ENCODE measurements at regions not wholly inside any gene's neighbourhood (a gene's known extent, or its start where the extent isn't known, plus 50 kb on each side); places are given as distances from the start of the nearest gene placed in this dataset.

DNA sequence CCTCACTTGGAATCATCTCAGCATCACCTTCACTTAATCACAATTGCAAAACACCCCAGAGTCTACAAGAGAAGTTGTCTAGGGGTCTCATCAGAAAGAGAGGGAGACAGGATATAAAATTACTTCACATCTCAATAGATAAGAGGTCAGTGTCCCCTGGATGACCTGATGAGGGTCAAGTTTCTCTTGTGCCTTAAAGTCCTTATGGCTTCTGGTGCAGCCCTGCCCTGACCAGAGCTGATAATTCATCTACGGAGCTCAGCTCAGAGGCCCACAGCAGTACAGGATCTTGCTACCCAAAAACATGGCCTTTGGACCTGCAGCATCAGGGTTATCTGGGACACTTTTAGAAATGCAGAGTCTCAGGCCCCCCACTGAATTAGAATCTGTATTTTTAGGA lies 111.1 kb upstream of the GLI3 start:
- DNase-seq: no peak

DNA sequence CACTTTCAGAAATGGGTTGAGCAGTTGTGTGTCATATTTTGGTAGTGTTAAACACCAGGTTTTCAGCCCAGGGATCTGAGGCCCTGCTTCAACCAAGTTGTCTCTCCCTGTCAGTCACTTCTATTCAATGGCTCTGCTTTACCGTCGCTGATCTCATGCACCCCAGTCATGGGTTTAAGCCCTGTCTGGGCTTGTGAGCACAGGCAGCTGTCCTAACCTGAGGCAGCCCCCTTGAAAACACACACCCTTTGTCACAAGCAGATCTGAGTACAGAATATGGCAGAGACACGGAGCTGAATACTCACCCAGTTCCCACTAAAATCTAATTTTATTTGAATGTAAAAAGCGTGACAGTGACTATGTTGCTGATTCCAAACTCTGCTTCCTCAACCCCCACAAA lies 110.6 kb upstream of the GLI3 start:
- DNase-seq: no peak

DNA sequence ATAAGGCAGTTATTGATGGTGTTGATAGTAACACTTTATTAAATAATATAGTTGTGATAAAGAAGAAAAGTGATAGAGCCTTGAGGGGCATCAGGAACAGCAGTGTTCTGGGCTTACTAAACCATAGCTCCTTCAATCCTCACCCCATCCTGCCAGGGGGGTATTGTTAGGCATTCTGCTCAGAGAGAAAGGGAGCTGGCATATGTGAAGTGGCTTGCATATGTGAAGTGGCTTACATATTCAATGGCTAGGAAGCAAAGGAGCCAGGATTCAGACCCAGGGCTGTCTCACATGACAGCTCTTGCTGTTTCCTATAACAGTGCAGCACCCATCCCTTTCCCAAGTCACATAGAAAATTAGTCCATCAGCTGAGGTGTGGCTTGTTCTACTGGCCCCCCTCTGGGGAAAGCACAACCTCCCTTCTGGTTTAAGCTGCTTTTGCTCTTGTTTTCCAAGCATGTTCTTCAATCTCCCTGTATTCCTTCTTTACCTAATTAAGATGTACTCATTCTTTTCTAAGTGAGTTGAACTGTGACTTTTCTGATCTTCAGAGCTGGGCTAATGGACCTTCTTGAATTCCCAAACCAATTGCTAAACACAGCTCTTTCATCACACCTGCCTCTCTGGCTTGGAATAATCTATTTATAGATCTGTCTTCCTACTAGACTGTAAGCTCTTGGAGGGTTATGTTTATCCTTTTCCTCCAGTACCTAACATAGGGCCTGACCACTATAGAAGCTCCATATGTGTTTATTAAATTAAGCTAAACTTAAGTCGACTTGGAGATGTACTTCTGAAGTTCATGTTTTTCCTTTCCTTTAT lies 108.7 kb upstream of the GLI3 start:
- no peak for DNase-seq

GRCh38 chr7:42344198-42344755 lies 107.3 kb upstream of the GLI3 start:
- DNase-seq: no peak

GRCh38 chr7:42342381-42342780 lies 105.4 kb upstream of the GLI3 start:
- no peak for DNase-seq

- DNase-seq: no peak
Observed at GRCh38 chr7:42340436-42340835, 103.4 kb upstream of the GLI3 start.

GRCh38 chr7:42338916-42339540 lies 102.0 kb upstream of the GLI3 start:
- no peak for DNase-seq

DNA sequence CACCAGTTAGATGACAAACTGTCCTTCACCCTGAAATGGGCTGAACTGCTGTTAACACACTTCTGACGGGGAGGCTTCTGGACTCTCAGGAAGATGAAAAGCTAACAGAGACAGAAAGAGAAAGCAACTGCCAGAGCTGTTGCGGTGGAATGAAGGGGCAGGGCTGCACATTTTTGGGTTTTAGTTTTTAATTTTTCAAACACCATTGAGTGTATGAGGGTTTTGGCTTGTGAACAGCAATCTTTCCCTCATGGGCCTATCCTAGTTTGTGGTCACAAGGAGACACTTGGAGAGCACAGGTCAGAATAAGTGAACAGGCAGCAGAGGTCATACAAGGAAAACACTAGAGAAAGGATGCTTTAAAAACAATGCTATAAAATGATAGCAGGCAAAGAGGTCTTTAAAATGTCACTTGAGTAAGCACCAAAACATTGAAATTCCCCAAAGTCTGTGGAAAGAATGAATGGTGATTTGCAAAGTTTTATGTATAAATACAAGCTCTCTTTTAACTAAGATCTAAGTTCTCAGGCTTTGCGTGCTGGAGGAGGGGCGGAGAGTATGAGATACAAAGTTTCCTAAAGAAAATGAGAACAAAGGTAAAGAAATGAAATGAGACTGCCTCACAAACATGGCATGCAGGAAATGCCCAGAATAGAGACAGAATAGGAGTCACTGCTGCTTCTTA lies 101.4 kb upstream of the GLI3 start:
- DNase-seq: no peak

DNA sequence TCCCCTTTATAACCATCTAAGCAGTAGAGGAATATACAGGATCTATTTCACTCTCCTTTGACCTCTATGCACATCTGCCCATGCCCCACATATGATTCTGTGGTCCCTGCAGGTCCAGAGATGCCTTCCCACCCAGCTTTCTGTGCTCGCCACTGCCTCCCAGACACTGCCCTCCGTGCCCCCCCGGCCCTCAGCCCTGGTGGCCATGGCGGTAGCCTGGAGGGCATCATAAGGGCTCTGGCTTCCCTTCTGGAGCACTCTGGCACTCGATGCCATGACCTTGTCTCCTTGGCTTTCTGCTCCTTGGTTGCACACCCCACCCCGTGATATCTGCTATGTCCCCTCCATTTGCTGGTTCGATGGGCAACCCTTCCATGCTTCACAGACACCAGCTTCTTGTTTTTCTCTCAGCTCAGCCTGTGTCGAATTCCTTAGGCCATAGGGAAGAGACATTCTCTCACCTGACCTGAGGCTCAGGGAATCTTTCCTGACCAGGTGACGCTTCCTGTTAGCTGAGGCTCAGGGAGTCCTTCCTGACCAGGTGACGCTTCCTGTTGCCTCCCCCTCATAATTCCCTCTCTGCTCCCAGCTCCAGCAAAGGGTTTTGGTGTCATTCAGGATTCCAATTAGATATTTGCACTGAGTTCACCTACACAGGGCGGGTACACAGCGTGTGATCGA lies 100.4 kb upstream of the GLI3 start:
- DNase-seq: no peak

- no peak for DNase-seq
Observed at GRCh38 chr7:42332605-42333222, 95.7 kb upstream of the GLI3 start.

DNA sequence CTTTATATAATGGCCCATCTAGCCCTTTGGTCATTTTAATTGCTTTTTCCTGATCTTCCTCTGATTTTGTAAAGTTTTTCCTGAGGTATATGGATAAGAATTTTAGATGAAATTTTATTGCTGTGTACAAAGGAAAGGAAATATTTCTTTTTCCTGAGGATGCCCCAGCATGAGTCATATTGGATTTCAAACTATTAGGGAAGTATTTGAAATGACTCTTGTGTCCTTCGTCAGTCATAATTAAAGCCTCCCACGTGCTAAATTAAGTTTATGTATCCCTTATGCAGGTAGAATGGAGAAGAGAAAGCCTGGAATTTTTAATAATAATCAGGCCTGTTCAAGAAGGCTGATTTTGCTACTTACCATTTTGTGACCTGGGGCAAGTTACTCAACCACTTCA lies 82.6 kb upstream of the GLI3 start:
- DNase-seq: no peak

- DNase-seq: no peak
Observed at GRCh38 chr7:42315631-42316030, 78.6 kb upstream of the GLI3 start.

DNA sequence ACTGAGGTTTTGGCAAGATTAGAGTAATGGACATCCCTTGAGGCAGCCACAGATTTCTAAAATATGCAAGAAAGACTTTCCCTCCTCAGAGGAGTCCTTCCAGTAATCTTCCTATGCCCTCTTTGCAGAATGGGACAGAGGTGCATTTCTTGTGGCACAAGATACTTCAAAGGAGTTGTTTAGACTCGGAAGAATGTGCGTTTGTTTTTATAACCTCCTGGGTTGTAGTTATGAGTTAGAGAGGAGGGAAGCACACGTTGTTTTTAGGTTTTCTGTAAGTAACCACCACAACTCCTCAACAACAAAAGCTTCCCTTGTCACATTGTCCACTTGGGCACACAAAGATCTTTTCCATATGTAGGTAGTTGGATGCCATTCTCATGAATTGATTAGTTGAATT lies 78.1 kb upstream of the GLI3 start:
- no peak for DNase-seq

GRCh38 chr7:42314696-42315095 lies 77.7 kb upstream of the GLI3 start:
- no peak for DNase-seq

DNA sequence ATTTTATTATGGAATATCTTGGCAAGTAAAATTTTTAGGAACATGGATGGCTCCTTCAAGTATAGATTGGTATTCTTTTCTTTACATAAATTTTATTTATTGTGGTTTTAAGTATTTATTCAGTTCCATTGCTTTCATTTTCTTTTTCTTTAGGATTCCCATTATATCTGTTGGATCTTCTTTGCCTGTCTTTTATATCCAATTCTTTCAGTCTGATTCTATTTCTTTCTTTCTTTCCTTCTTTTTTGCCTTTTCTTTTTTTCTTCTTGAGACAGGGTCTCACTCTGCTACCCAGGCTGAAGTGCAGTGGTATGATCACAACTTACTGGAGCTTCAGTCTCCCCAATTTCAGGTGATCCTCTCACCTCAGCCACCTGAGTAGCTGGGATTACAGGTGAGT lies 74.2 kb upstream of the GLI3 start:
- DNase-seq: no peak

DNA sequence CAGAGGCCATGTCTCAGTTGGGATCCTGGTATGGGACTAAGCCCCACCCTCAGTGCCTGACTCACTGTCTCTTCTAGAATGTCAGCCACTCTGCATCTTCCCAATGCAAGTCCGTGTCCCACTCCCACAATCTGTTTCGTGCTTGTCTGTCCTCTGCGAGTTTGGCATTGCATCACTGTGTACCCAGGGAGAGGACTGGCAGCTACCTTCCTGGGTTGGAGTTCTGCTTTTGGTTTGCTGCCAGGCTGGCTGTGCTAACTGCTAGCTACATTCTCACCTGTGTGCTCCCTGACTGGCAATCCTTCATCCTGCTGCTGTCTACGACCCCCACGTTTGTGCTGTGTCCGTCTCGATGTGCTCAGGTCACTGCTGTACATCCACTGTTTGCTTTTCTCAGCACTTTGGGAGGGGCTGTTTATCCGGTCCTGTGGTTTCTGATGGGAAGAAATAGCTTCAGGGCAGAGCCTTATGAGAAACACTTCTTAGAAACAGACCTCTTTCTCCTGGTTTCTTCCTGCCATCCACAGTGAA lies 56.0 kb upstream of the GLI3 start:
- DNase-seq: no peak

GRCh38 chr7:42289473-42289872 lies 52.5 kb upstream of the GLI3 start:
- DNase-seq: no peak
